Uterus (tissue), 3 donors: ENCODE measurements at regions not wholly inside any gene's neighbourhood (a gene's known extent, or its start where the extent isn't known, plus 50 kb on each side); places are given as distances from the start of the nearest gene placed in this dataset.

ENCODE experiments used
- DNase-seq, 2 donors: peaks; one replicate each; pipeline ENCODE4 v3.0.0-alpha.2; 2019 to 2020
- H3K27ac ChIP-seq, 2 donors: fragments of 200-600 bp; sonication (generic); 1 replicate in 1 of 2; 2 replicates in 1 of 2; pipeline ENCODE4 v1.5.1; 2016 to 2018
- H3K27me3 ChIP-seq, 2 donors: fragments of 200-600 bp; sonication (generic); one replicate each; pipeline ENCODE4 v1.5.1; 2018 to 2019; ENCODE audit warnings: control low read depth in 1 of 2
- H3K36me3 ChIP-seq, 2 donors: fragments of 200-600 bp; sonication (generic); one replicate each; pipeline ENCODE4 v1.5.1; 2019; ENCODE audit warnings: control low read depth in 1 of 2
- H3K4me1 ChIP-seq, 2 donors: fragments of 200-600 bp; sonication (generic); one replicate each; pipeline ENCODE4 v1.5.1; 2018 to 2019; ENCODE audit warnings: control low read depth in 1 of 2
- H3K4me3 ChIP-seq, 2 donors: fragments of 200-600 bp; sonication (generic); 1 replicate in 1 of 2; 2 replicates in 1 of 2; pipeline ENCODE4 v1.5.1; 2018 to 2019; ENCODE audit warnings: mild to moderate bottlenecking in 1 of 2
- H3K9me3 ChIP-seq, 2 donors: fragments of 200-600 bp; sonication (generic); one replicate each; pipeline ENCODE4 v1.5.1; 2019; ENCODE audit warnings: control low read depth in 1 of 2
- POLR2A ChIP-seq, 2 donors: fragments of 450-650 bp; IDR thresholded peaks; one replicate each; pipeline ENCODE4 v1.6.1; 2016; ENCODE audit warnings: antibody characterized with exemption in 2 of 2, mild to moderate bottlenecking in 1 of 2, moderate library complexity in 1 of 2
- intact Hi-C: fragments of 100-400 bp; cut with DNase I; formaldehyde crosslinking; loops from one replicate; pipeline ENCODE4 v1.15.1; 2023; ENCODE audit warnings: low total_unique reads
- TF ChIP-seq, protein P1 (sequence below), 4 experiments: fragments of 200-600 bp in 2 of 4; fragments of 450-650 bp in 2 of 4; sonication (generic) in 2 of 4; IDR thresholded peaks; one replicate each; pipeline ENCODE4 v1.5.1; 2016 to 2019; ENCODE audit warnings: antibody characterized with exemption in 4 of 4, mild to moderate bottlenecking in 2 of 4, moderate library complexity in 1 of 4
- donor health status: DM: yes; HTN: yes; CAD: no.

DNA sequence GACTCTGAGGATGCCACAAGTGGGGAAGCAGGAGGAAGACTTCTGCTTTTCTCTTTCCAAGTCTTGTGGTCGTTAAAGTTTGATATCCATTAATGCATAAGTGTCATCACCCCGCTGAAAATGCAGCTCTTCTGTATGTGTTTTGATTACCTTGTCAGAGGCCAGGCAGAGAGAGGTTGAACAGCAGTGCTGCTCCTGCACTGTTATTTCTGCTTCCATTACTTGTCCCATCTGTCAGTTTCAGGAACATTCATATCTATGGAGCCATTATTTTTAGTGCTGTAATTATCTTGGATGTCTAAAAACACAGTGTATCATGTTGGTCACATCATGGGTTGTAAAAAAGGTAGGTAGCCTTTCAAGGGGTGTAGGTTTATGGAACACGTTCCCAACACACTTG, 62.0 kb upstream of the ESX1 start:
- no peaks in the 10 kb centered on the region for H3K4me1 ChIP-seq
- no peaks in the 10 kb centered on the region for H3K9me3 ChIP-seq
- H3K4me3 ChIP-seq: no peak overlapping the region
- no peaks in the 10 kb centered on the region for H3K27me3 ChIP-seq
- H3K27ac ChIP-seq: no peak overlapping the region
- no peak for DNase-seq
- TF ChIP-seq, protein P1, sequence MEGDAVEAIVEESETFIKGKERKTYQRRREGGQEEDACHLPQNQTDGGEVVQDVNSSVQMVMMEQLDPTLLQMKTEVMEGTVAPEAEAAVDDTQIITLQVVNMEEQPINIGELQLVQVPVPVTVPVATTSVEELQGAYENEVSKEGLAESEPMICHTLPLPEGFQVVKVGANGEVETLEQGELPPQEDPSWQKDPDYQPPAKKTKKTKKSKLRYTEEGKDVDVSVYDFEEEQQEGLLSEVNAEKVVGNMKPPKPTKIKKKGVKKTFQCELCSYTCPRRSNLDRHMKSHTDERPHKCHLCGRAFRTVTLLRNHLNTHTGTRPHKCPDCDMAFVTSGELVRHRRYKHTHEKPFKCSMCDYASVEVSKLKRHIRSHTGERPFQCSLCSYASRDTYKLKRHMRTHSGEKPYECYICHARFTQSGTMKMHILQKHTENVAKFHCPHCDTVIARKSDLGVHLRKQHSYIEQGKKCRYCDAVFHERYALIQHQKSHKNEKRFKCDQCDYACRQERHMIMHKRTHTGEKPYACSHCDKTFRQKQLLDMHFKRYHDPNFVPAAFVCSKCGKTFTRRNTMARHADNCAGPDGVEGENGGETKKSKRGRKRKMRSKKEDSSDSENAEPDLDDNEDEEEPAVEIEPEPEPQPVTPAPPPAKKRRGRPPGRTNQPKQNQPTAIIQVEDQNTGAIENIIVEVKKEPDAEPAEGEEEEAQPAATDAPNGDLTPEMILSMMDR (IDR thresholded peaks at IDR 0.05): no peak
- no peak for TF ChIP-seq POLR2A (IDR thresholded peaks at IDR 0.05)
- intact Hi-C loops: no loop called here
- H3K36me3 ChIP-seq: no peaks in the 10 kb centered on the region

DNA sequence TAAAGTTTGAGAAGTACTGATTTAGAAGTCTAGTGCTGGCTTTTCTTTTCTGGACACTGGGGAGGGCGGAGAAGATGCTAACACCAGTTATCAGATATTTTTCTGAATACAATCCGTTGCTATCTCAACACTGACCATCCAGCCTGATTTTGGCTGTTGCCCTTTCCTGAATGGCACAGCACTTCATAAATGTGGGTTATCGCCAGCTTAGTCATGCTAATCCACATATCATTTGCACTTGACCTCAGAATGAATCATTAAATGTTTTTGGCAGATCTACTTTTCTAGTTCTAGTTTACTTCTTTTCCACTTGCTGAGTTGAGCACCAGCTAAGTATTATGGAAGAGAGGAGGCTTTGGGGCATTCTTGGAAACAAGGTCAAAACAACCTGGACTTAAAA, 60.8 kb upstream of the ESX1 start:
- Histone ChIP-seq H3K27me3 (no peaks in the 10 kb centered on the region), H3K4me3 (no peak overlapping the region)
- TF ChIP-seq, protein P1 (IDR thresholded peaks at IDR 0.05): no peak
- TF ChIP-seq POLR2A (IDR thresholded peaks at IDR 0.05): no peak

DNA sequence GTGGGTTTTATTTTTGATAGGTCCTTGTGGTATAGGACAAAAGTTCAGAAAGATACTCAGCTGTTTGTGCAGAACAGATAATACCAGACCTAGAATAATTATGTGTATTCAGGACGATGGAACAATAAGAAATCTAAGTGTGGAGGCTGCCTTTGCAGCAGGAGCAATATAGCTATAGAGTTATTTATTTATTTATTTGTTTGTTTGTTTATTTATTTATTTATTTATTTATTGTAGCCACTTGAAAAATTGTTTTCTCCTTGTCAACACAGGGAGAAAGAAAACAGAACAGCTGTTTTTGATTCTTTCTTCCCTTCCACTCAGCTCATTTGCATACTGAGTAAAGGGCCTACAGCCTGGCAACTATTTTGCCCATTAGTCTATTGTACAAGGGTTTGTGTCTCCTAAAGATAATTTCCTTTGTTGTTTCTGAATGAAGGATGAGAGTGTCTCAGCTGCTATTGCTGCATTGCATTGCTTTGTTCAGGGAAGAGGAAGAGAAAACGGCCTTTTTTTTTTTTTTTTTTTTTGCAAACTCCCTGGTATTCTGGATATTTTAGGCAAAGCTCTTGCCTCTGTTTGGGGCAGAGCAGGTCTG, 56.0 kb upstream of the ESX1 start:
- Histone ChIP-seq H3K4me1 (no peaks in the 10 kb centered on the region), H3K4me3 (no peak overlapping the region), H3K27me3 (no peaks in the 10 kb centered on the region), H3K27ac (no peak overlapping the region), H3K9me3 (no peaks in the 10 kb centered on the region), H3K36me3 (no peaks in the 10 kb centered on the region)
- intact Hi-C loops: no loop called here
- no peak for DNase-seq
- TF ChIP-seq, protein P1 (IDR thresholded peaks at IDR 0.05): no peak
- no peak for TF ChIP-seq POLR2A (IDR thresholded peaks at IDR 0.05)

More for the DNA sequence above, 60.8 kb upstream of the ESX1 start:
- H3K9me3 ChIP-seq: no peaks in the 10 kb centered on the region
- H3K27ac ChIP-seq: no peak overlapping the region
- no peaks in the 10 kb centered on the region for H3K4me1 ChIP-seq
- no peaks in the 10 kb centered on the region for H3K36me3 ChIP-seq
- intact Hi-C loops: no loop called here
- no peak for DNase-seq

DNA sequence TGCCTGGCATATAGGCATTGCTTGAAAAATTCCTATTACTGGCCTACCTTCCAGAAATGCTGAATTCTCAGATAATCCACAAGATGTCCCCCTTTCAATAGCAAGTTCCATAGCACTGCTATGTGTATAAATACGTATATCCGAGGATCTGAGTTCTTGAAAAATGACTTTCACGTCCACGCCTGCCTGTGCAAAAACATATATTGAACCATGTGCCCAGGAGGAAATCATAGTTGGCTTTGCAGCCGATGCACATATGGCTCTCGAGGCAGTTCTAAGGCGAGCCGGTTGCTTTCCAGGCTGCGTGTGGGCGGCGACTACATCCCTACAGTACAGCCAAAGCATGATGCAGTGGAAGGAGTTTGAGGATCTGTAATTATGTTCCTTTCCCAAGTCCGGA, 55.4 kb upstream of the ESX1 start:
- Histone ChIP-seq H3K9me3 (no peaks in the 10 kb centered on the region), H3K27ac (no peak overlapping the region), H3K36me3 (no peaks in the 10 kb centered on the region), H3K4me1 (no peaks in the 10 kb centered on the region), H3K4me3 (peak overlapping the region in 1 of 2 donors; percentile 23), H3K27me3 (no peaks in the 10 kb centered on the region)
- no peak for DNase-seq
- intact Hi-C loops: no loop called here
- TF ChIP-seq, protein P1 (IDR thresholded peaks at IDR 0.05): peak in 1 of 4 experiments; percentile 12
- no peak for TF ChIP-seq POLR2A (IDR thresholded peaks at IDR 0.05)

DNA sequence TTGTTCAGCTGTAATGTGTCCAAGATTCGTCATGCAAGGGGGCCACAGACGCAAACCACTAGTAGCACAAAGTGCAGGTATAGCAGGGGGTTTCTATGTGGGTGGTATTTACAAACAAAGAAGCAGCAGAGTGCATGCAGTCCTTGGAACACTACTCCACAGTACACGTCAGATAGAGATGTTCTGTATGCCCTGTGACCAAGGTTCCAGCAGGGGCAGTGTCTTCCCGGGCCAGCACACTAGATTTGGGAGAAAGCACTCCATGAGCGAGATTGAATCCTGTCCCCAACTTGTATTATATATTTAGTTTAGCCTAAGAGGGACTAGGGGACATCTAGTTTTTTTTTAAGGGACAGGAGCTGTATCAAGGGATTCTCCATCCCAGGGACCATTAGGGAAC, 54.4 kb upstream of the ESX1 start:
- Histone ChIP-seq H3K27ac (no peak overlapping the region), H3K36me3 (no peaks in the 10 kb centered on the region), H3K4me1 (no peaks in the 10 kb centered on the region), H3K27me3 (no peaks in the 10 kb centered on the region), H3K9me3 (no peaks in the 10 kb centered on the region), H3K4me3 (no peak overlapping the region)
- no peak for TF ChIP-seq POLR2A (IDR thresholded peaks at IDR 0.05)
- TF ChIP-seq, protein P1 (IDR thresholded peaks at IDR 0.05): no peak
- intact Hi-C loops: no loop called here
- no peak for DNase-seq
